ENCODE measurements at regions not wholly inside any gene's neighbourhood (a gene's known extent, or its start where the extent isn't known, plus 50 kb on each side); places are given as distances from the start of the nearest gene placed in this dataset.
A peak's percentile ranks its signal among the peaks of the same experiment; 100 is the strongest.

DNA sequence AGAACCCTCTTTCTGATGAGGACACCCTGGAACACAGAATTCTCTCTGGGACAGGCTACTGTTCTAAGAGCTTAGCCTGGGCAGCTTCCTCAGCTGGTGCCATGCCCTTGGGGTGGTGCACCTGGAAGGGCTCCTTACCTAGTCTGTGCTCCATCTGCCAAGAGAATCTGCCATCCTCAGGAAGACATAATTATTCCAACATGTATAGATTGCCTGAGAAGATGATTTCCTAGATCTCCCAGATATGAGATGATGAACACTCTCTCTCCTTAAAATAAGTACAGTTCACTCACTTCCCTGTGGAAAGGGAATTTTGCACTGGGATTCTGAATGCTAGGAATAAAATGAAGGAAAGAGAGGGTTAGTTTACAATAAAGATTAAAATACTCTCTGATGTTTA is 87.6 kb downstream of the NENF start:
- DNase-seq: no peak
- in situ Hi-C loops (cut with HindIII; ENCODE audit: low pct_ligation_motif_present, low pct_unique_long_range_greater_than_20kb, low sequenced_read_pairs): no loop called here

DNA sequence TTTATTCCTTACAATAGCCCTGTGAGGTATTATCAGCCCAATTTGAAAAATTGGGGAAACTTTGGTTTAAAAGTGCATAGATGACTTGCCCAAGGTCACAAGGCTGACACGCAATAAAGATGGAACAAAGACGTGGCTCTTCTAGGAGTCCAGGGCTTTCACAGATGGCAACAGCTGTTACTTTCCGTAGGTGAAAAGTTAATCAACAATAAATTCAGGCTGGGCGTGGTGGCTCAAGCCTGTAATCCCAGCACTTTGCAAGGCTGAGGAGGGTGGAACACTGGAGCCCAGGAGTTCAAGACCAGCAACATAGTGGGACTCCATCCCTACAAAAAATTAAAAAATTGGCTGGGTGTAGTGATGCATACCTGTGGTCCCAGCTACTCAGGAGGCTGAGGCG is 87.8 kb upstream of the ATF3 start:
- no peak for DNase-seq
- in situ Hi-C loops (cut with HindIII; ENCODE audit: low pct_ligation_motif_present, low pct_unique_long_range_greater_than_20kb, low sequenced_read_pairs): no loop called here

DNA sequence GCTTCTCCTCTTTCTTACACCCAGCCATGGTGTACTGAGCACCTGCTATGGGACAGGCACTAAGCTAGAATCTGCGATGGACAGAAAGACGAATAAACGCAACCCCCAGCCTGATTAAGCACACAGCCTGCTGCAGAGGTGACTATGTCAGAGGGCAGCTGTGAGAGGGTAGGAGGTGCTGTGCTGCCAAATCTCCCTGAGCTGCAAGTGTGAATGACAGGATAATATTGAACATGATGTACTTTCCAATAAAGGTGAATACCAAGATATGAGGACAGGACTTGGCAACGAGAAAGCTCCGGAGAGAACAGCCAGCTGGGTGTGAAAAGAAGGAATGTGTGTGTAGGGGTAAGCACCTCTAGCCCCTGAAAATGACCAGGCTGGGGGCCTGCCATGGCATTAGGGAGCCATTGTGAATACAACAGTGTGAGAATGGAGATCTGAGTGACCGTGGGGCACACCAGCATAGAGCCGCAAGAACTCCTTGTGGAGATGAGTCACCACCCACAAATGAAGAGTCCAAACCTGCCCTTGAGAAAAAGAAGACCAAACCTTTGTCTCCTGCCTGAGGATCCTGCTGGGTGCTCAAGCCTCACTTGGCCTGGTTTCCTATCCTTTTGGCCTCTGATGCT is 83.0 kb upstream of the ATF3 start:
- DNase-seq: peak; percentile 37

DNA sequence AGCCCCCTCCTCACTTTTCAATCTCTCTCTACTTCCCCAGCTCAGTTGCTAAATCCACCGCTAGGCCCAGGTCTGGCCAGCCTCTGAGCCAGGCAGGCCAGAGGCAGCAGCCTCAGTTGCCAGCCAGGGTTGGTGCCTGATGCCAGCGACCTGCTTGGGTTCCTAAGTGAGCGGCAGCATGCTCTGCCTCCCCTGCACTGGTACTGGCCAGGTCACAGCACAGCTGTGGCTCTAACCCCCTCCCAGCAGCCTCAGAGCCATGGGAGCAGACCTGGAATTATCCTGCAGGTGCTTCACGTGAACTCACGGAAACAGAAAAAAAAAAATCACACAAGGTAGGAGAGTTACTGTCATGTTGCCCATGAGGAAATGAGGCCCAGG is 82.5 kb upstream of the ATF3 start:
- no peak for DNase-seq
- in situ Hi-C loops (cut with HindIII; ENCODE audit: low pct_ligation_motif_present, low pct_unique_long_range_greater_than_20kb, low sequenced_read_pairs): no loop called here

More for the DNA sequence above, 83.0 kb upstream of the ATF3 start:
- in situ Hi-C loops (cut with HindIII; ENCODE audit: low pct_ligation_motif_present, low pct_unique_long_range_greater_than_20kb, low sequenced_read_pairs): no loop called here

DNA sequence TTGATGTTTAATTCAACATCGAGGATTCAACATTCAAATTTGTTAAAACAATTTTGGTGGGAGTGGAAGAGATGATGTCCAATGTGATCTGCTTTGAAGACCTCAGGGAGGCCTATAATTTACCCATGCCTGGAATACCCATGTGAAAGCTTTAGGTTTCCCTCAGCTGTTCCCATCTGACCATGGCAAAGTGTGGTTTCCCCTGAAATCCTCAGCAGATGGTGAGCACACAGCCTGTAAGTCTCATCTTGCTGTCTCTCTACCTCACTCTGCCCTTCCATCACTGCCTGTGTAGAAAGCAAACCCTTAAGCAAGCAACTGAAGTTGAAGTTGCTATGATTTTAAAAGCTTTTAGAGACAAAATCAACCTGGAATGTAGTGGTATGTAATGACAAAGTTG is 80.1 kb upstream of the ATF3 start:
- no peak for DNase-seq
- in situ Hi-C loops (cut with HindIII; ENCODE audit: low pct_ligation_motif_present, low pct_unique_long_range_greater_than_20kb, low sequenced_read_pairs): no loop called here

DNA sequence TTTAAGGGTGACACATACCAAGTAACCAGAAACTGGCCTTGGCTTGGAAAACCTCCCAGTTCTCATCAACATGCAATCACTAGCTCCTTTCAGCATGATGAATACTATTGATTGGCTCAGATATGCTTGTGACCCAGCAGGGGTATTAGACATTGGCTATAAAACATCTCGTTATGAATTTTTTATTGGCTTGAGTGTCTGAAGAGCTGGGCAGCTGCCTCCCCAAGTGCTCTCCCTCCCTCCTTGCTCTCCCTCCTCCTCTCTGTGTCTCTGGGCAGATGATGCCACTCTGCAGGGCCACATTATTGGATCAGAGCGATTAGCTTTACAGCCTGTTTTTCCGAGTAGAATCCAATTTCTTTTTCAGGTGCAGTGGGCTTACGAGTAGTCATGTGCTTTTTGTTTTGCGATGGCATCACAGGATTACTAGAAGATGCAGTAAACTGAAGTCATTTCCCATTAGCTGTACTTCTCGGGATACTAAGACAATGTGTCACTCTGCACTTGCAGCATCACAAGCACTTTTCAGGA is 79.3 kb upstream of the ATF3 start:
- in situ Hi-C loops (cut with HindIII; ENCODE audit: low pct_ligation_motif_present, low pct_unique_long_range_greater_than_20kb, low sequenced_read_pairs): no loop called here
- DNase-seq: no peak

DNA sequence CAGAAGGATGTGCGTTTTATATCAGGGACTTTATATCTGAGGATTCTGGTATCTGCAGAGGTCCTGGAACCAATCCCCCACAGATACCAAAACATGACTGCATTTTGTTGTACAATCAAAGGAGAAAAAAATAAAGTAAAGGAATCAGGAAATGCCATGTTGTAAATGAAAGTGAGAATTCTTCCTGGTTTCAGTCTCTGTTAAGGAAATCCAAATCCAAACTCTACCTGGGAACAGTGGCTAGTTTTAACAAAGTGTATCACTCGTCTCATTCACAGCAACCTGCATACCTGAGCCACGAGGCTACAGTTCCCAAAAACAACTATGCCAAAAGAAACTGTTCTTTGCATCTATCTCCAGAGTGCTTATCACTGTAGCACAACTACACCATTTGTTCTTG is 77.3 kb upstream of the ATF3 start:
- in situ Hi-C loops (cut with HindIII; ENCODE audit: low pct_ligation_motif_present, low pct_unique_long_range_greater_than_20kb, low sequenced_read_pairs): no loop called here
- DNase-seq: no peak

DNA sequence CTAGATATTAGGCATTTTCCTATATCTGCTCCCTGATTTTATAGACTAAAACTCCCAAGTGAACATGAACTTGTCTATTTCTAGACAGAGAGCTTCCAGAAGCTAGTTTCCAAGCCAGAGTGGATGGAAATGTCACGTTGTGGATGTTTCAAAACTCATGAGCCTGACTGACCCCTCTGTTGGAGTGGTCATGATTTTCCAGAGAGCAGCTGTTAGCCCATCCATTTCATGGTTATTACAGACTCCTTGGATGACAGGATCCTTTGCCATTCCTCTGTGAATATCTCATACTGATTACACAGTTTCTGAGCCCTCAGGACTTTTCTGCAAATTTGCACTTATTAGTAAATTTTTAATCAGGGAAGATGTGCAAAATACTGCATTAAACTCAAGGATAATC is 76.8 kb upstream of the ATF3 start:
- in situ Hi-C loops (cut with HindIII; ENCODE audit: low pct_ligation_motif_present, low pct_unique_long_range_greater_than_20kb, low sequenced_read_pairs): no loop called here
- no peak for DNase-seq

DNA sequence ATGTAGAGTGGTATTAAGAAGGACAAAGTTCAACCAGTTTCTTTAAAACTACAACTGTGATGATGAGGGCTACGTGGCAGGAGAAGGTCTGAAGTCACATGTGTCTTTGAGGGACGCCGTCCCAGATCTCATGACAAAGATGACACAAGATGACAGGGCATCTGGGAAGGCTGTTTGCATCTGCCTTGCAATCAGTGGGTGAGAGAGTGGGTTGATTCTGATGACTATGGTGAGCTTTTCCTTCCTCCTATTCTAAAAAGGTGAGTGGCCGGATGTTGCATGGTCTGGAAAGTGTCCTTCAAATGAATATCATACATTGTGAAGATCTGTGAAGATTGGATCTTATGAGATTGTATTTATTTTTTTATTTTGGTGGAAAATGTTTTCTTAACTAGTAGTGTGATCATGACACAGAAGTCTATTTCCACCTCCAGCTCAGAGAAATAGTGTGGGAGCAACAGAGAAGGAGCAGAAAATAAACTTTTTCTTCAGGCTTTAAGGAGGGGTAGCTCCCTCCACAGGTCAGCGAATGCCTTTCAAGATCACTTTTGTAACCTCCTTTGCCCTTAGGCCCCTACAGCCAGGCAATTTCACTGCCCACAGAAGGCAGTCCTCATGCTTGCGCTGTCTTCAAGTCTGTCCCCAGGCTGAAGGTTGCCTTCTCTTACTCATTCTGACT is 76.0 kb upstream of the ATF3 start:
- no peak for DNase-seq
- in situ Hi-C loops (cut with HindIII; ENCODE audit: low pct_ligation_motif_present, low pct_unique_long_range_greater_than_20kb, low sequenced_read_pairs): no loop called here

DNA sequence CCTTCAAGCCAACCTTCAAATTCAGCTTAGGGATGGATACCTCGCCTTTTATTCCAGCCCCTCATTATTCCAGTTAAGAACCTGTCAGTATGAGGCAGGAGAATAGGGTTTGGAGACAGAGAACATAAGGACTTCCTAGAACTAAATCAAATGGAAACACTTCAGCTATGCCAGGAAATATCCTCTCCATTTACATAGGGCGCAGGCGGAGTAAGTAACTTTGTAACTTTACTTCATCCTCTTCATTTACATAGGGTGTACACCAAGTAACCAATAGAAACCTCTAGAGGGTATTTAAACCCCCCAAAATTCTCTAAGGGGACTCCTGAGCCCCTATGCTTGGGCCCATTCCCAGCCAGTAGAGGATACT is 75.4 kb upstream of the ATF3 start:
- no peak for DNase-seq
- in situ Hi-C loops (cut with HindIII; ENCODE audit: low pct_ligation_motif_present, low pct_unique_long_range_greater_than_20kb, low sequenced_read_pairs): no loop called here

DNA sequence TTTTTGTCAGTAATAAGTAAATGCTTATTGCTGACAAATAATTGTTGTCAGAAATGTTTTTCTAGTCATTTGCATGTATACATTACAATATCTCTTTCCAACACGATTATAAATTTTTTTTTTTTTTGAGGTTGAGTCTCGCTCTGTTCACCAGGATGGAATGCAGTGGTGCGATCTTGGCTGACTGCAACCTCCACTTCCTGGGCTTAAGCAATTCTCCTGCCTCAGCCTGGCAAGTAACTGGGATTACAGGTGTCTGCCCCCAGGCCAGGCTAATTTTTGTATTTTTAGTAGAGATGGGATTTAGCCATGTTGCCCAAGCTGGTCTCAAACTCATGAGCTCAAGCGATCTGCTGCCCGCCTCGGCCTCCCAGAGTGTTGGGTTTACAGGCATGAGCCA is 72.0 kb upstream of the ATF3 start:
- no peak for DNase-seq
- in situ Hi-C loops (cut with HindIII; ENCODE audit: low pct_ligation_motif_present, low pct_unique_long_range_greater_than_20kb, low sequenced_read_pairs): no loop called here

DNA sequence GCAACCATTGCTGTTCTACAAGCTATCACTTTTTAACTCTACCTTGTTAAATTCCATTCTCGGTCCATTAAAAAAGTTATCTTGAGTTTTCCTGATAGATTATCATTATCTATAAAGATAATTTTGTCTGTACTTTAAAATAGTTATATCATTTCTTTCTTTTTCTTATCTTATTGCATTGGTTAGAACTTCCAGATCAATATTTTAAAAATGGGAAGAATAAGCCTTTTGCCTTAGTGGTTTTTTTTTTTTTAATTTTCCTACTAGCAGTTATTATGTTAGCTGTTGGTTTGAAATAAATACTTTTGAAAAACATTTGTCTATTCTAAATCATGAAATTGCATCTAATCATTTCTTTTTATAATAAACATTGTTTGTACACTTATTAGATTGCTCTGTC is 71.0 kb upstream of the ATF3 start:
- DNase-seq: no peak
- in situ Hi-C loops (cut with HindIII; ENCODE audit: low pct_ligation_motif_present, low pct_unique_long_range_greater_than_20kb, low sequenced_read_pairs): no loop called here

DNA sequence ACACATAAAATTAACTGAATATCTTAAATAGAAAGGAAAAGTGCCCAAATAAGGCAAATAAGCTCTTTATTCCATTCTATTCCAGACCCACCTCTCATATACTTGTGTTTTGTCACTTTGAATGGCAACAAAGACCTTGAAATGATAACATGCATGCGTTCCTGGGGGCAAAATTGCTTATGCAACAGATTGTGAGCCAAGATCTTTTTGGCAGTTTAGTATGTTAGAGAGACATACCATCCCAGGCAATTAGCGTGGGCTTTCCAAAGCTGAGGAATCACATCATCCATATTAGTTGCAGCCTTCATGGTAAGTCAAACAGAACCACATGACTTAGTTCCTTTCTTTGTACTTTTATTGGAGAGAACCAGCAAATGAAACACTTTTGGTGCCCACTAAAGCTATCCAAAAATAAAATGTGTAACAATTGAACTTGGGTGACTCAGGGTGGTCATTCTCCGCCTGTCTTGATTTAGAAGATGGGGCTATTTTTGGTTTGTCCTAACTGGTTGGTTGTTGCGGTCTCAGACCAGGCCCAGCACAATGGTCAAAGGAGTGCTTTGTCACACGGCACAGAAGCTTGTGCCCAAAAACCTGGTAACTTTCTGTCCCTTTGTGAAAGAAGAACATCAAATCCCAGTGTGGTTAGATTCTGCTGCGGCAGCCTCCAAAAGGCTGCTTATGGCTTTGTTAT is 68.7 kb upstream of the ATF3 start:
- DNase-seq: no peak
- in situ Hi-C loops (cut with HindIII; ENCODE audit: low pct_ligation_motif_present, low pct_unique_long_range_greater_than_20kb, low sequenced_read_pairs): no loop called here

DNA sequence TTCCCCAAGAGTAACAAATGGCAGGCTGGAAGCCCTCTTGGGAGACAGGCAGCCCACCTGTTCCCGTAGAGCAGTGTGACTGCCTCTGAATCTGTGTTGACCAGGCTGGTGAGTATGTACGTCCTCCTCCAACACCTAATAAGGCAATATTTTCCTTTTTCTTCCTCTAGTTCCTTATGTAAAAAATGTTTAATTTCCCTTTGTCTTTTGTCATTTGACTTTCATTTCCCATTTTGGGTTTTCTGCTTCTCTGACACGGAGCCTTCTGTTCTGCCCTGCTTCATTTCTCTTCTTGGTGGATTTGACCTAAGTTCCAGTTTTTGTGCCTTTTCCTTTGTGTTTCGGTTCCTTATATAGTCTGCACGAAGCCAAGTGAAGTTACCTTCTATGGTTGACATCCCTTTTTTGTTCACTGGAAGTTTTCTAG is 65.8 kb upstream of the ATF3 start:
- DNase-seq: no peak
- in situ Hi-C loops (cut with HindIII; ENCODE audit: low pct_ligation_motif_present, low pct_unique_long_range_greater_than_20kb, low sequenced_read_pairs): no loop called here

DNA sequence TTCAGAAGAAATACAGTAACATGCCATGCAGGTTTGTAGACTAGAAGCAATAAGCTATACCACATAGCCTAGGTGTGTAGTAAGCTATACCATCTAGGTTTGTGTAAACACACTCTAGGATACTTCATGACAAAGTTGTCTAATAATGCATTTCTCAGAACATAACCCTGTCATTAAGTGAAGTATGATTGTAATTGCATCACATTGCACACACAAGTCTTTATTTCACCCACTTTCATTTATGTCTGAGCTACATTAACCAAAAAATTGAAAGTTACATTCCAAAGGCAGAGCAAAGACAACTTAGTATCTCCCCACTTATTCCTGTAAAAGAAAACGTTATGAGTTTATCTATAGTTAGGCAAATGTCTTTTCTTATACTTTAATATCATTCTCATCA is 64.5 kb upstream of the ATF3 start:
- in situ Hi-C loops (cut with HindIII; ENCODE audit: low pct_ligation_motif_present, low pct_unique_long_range_greater_than_20kb, low sequenced_read_pairs): no loop called here
- DNase-seq: no peak

DNA sequence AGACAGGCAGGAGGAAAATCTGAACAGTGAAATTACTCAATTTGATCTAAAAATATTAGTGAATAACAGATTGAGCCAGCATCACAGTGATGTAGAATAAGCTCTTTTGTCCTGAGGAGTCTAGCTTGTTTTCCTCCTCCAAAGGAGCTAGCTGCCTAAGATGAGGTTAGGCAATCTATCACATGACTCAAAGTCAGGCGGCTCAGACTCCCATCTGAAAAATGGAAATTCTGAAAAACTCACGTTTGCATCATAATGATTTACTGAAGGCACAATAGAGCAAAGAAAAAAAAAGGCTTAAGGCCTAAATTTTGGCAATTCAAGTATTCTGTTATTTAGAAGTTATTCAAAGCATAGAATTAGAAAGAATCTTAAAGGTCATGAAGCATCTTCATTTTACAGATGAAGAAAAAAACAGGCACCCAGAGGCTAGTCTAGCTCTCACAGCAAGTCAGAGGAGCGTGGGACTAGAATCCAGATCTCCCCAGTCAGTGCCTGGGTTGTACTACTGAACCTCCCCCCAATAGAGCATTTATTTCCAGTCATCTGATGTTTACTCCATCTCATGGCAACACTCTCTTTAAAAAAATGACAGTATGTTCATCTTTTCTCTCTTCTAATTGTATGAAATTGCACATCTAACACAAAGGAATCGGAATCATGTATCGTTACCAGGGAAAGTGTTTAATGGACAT is 62.5 kb upstream of the ATF3 start:
- in situ Hi-C loops (cut with HindIII; ENCODE audit: low pct_ligation_motif_present, low pct_unique_long_range_greater_than_20kb, low sequenced_read_pairs): no loop called here
- no peak for DNase-seq

DNA sequence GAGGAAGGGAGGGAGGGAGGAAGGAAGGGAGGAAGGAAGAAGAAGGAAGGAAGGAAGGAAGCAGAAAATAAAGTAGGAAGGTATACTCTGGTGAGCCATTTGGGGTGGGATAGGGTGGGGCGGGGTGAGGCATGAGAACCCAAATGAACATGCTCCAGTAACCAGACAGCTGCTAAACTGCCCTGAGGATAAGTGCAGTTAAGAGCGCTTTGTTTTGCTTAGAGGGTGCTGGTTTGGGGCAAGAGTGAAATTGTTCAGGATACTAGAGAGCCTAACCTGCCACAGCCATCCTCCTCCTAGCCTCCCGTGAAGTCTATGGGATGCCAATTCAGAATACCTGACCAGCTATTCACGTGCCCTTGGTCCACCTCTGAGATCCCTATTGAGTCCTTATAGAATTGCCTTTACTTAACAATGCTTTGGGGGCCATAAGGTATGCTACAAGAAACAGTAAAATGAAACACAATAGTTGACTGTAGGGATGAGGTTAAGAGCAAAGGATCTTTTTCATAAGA is 59.0 kb upstream of the ATF3 start:
- in situ Hi-C loops (cut with HindIII; ENCODE audit: low pct_ligation_motif_present, low pct_unique_long_range_greater_than_20kb, low sequenced_read_pairs): no loop called here
- no peak for DNase-seq

DNA sequence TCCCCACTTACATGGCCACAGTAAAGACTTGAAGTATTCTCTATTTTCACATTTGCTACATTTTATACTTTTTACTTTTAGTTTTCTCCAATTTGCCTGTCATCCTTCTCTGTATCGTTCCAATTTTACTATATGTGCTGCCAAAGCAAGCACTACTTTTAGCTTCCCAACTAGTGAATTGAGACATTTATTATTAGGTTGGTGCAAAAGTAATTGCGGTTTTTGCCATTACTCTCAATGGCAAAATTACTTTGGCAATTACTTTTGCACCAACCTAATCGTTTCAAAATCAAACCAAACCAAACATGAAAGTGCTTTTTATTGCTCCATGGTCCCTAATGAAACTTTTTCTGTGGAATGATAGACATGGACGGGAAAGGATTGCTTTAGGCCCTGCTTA is 56.6 kb upstream of the ATF3 start:
- in situ Hi-C loops (cut with HindIII; ENCODE audit: low pct_ligation_motif_present, low pct_unique_long_range_greater_than_20kb, low sequenced_read_pairs): no loop called here
- DNase-seq: no peak

DNA sequence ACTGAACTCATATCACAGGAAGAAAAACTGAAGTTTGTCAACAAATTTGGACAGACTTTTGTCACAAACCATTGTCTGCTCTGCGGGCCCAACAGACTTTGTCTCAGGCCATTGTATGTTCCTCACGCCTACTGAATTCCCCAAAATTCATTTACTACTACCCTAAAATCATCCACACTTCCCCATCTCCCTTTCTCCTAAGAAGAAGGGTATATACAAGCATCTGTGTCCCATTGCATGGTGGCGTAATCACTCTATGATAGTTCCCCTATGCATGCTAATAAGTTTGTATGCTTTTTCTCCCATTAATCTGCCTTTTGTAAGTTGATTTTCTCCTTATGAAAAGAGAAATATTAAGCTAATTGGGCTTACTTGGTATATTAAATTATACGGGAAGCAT is 54.9 kb upstream of the ATF3 start:
- DNase-seq: no peak
- in situ Hi-C loops (cut with HindIII; ENCODE audit: low pct_ligation_motif_present, low pct_unique_long_range_greater_than_20kb, low sequenced_read_pairs): no loop called here

All from ACHN (cell line).